GM19397 (cell line): ENCODE measurements at regions not wholly inside any gene's neighbourhood (a gene's known extent, or its start where the extent isn't known, plus 50 kb on each side); places are given as distances from the start of the nearest gene placed in this dataset.

ENCODE experiments used
- ATAC-seq: cut with Tn5 transposase; IDR thresholded peaks from one replicate; pipeline ENCODE4 v1.9.1; 2021; ENCODE audit warnings: mild to moderate bottlenecking, moderate library complexity; ENCODE audit not compliant: unreplicated experiment

GRCh38 chr5:163383754-163384153 lies 53.6 kb upstream of the CCNG1 start:
- ATAC-seq = no peak

GRCh38 chr5:163384669-163385068 lies 52.7 kb upstream of the CCNG1 start:
- ATAC-seq = no peak

GRCh38 chr5:163385271-163385670 lies 52.1 kb upstream of the CCNG1 start:
- no peak for ATAC-seq

GRCh38 chr5:163385824-163386223 lies 51.6 kb upstream of the CCNG1 start:
- ATAC-seq = no peak

GRCh38 chr5:163386352-163386751 lies 51.0 kb upstream of the CCNG1 start:
- no peak for ATAC-seq

- ATAC-seq = no peak
These were observed 49.6 kb upstream of the CCNG1 start for GRCh38 chr5:163387589-163388343.
